SK-N-SH (cell line): ENCODE measurements at regions not wholly inside any gene's neighbourhood (a gene's known extent, or its start where the extent isn't known, plus 50 kb on each side); places are given as distances from the start of the nearest gene placed in this dataset.

Source experiments
- EP300 ChIP-seq, 2 experiments: IDR thresholded peaks; 2 replicates each; pipeline versions ENCODE4 v1.4.0 to v1.6.1; 2012; ENCODE audit warnings: borderline replicate concordance in 1 of 2, low read depth in 1 of 2, low read length in 1 of 2
- EZH2phosphoT487 ChIP-seq: fragments of 200-600 bp; sonication (generic); IDR thresholded peaks from 2 replicates; pipeline ENCODE4 v1.6.1; 2017; ENCODE audit warnings: low read depth, mixed run types, mild to moderate bottlenecking, antibody characterized with exemption, moderate library complexity, borderline replicate concordance
- FOSL2 ChIP-seq: IDR thresholded peaks from 2 replicates; pipeline ENCODE4 v1.4.0; 2012; ENCODE audit warnings: low read depth, mild to moderate bottlenecking, moderate library complexity, borderline replicate concordance
- FOXJ3 ChIP-seq: sonication (generic); formaldehyde crosslinking; IDR thresholded peaks from 2 replicates; pipeline ENCODE4 v1.5.1; 2020; ENCODE audit warnings: mild to moderate bottlenecking, missing genetic modification reagents
- JUND ChIP-seq: IDR thresholded peaks from 2 replicates; pipeline ENCODE4 v1.4.0; 2012
- MXI1 ChIP-seq: IDR thresholded peaks from 2 replicates; pipeline ENCODE4 v1.6.1; 2012; ENCODE audit warnings: mild to moderate bottlenecking, low read depth, low read length, improper control_type of control experiment
- POLR2AphosphoS5 ChIP-seq: IDR thresholded peaks from 2 replicates; pipeline ENCODE4 v1.6.1; 2012; ENCODE audit warnings: low read depth, low read length
- SIN3A ChIP-seq: IDR thresholded peaks from 2 replicates; pipeline ENCODE4 v1.6.1; 2012; ENCODE audit warnings: low read depth, mild to moderate bottlenecking, low read length, moderate library complexity, borderline replicate concordance
- SMC3 ChIP-seq: IDR thresholded peaks from 2 replicates; pipeline ENCODE4 v1.6.1; 2012; ENCODE audit warnings: low read depth, low read length, improper control_type of control experiment
- TF ChIP-seq, protein P1 (sequence below): IDR thresholded peaks from 2 replicates; pipeline ENCODE4 v1.4.0; 2012; ENCODE audit warnings: low read depth, borderline replicate concordance
- TF ChIP-seq, protein P2 (sequence below): fragments of 200-600 bp; sonication (generic); IDR thresholded peaks from 2 replicates; pipeline ENCODE4 v1.6.1; 2017; ENCODE audit warnings: antibody characterized with exemption, mild to moderate bottlenecking, moderate library complexity
- TF ChIP-seq, protein P3 (sequence below): IDR thresholded peaks from 2 replicates; pipeline ENCODE4 v1.4.0; 2012; ENCODE audit warnings: low read depth

DNA sequence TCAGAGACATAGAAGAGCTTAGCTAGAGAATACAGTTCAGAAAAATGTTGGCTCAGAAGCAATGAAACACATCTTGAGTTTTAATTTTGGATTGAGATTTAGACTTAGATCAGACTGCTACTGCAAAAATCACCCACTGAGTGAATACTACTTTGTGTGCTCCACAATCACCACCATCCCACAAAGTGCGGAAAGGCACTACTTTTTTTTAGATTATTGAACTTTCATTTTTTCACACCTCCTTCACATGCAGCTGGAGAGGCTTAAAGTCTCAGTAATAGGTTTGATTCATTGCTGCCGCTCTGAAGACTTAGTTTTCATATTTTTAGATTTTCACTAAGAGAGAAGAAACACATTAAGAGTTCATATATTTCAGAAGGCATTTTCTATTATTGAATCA lies 289.9 kb upstream of the PRR20A start:
- TF ChIP-seq MXI1: no peak
- no peak for TF ChIP-seq JUND
- TF ChIP-seq, protein P1, sequence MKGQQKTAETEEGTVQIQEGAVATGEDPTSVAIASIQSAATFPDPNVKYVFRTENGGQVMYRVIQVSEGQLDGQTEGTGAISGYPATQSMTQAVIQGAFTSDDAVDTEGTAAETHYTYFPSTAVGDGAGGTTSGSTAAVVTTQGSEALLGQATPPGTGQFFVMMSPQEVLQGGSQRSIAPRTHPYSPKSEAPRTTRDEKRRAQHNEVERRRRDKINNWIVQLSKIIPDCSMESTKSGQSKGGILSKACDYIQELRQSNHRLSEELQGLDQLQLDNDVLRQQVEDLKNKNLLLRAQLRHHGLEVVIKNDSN: no peak
- TF ChIP-seq, protein P2, sequence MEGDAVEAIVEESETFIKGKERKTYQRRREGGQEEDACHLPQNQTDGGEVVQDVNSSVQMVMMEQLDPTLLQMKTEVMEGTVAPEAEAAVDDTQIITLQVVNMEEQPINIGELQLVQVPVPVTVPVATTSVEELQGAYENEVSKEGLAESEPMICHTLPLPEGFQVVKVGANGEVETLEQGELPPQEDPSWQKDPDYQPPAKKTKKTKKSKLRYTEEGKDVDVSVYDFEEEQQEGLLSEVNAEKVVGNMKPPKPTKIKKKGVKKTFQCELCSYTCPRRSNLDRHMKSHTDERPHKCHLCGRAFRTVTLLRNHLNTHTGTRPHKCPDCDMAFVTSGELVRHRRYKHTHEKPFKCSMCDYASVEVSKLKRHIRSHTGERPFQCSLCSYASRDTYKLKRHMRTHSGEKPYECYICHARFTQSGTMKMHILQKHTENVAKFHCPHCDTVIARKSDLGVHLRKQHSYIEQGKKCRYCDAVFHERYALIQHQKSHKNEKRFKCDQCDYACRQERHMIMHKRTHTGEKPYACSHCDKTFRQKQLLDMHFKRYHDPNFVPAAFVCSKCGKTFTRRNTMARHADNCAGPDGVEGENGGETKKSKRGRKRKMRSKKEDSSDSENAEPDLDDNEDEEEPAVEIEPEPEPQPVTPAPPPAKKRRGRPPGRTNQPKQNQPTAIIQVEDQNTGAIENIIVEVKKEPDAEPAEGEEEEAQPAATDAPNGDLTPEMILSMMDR: no peak
- TF ChIP-seq FOXJ3 (CRISPR knock-in tag): no peak
- TF ChIP-seq FOSL2: no peak
- TF ChIP-seq SIN3A: no peak
- no peak for TF ChIP-seq SMC3
- TF ChIP-seq, protein P3, sequence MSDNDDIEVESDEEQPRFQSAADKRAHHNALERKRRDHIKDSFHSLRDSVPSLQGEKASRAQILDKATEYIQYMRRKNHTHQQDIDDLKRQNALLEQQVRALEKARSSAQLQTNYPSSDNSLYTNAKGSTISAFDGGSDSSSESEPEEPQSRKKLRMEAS: no peak
- no peak for TF ChIP-seq EP300 (IDR thresholded peaks at IDR 0.05; ENCODE audit: borderline replicate concordance in 1 of 2, low read depth in 1 of 2, low read length in 1 of 2)
- TF ChIP-seq POLR2AphosphoS5: no peak
- no peak for TF ChIP-seq EZH2phosphoT487
